ENCODE measurements at regions not wholly inside any gene's neighbourhood (a gene's known extent, or its start where the extent isn't known, plus 50 kb on each side); places are given as distances from the start of the nearest gene placed in this dataset.

DNA sequence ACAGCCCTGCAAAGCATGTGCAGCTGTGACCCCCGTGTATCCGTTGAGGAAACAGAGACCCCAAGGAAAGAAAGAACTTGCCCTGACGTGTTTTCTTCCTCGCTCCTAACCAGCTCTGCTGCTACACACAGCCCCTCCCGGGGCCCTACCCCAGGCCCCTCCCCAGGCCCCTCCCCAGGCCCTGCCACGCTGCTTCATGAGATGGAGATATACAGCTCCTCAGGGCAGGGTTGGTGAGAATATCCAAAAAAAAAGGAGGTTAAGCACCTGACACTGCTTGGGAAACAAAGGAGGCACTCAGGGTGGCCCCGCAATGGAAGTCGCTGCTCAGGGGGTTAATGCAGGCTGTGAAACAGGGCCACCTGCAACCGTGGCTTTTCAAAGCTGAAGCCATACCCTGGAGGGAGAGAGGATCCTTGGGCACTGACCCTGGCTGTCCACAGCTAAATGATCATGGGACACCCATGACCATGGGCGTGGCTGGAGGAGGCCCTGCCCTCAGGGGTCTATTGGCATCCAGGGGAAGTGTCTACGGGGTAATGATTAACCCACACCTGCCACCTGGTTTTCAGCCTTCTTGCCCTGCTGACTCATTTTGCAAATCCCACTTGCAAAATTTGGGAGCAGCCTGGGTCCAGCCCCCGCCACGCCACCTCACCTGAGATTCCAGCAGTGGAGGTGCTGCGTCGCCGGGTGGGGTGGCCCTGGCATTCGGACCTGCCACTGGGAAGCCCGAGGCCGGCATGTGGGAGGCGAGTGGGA is 112.1 kb upstream of the ANO1 start:
- H3K9ac ChIP-seq (ENCODE audit: low read depth, low read length), result no peak overlapping the region
- no peak overlapping the region for H3K4me2 ChIP-seq (ENCODE audit: low read length)
- no peaks in the 10 kb centered on the region for H3K9me3 ChIP-seq (replicated peaks; ENCODE audit: low read length)
- no peaks in the 10 kb centered on the region for H3K4me1 ChIP-seq (ENCODE audit: control insufficient read depth, insufficient read depth, low read length)
- H3K4me3 ChIP-seq (ENCODE audit: low read length), result no peak overlapping the region
- peaks cover 22% of the 10 kb centered on the region for H3K27me3 ChIP-seq (ENCODE audit: control insufficient read depth, insufficient read depth, low read length)
- H3K36me3 ChIP-seq (ENCODE audit: insufficient read depth, low read length), result no peaks in the 10 kb centered on the region

DNA sequence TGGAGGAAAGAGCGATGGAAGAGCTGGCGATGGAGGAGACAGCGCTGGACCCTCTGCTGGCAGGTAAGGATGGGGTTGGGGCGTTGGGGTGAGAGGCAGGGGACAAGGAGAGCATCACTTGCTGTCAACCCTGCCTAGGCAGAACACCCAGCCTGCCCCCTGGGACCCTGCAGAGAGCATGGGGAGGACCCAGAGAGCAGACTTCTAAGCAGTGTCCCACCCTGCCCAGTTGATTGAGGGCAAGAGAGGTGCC is 111.6 kb upstream of the ANO1 start:
- no peaks in the 10 kb centered on the region for H3K36me3 ChIP-seq (ENCODE audit: insufficient read depth, low read length)
- H3K27me3 ChIP-seq (ENCODE audit: control insufficient read depth, insufficient read depth, low read length), result peaks cover 22% of the 10 kb centered on the region
- no peak overlapping the region for H3K9ac ChIP-seq (ENCODE audit: low read depth, low read length)
- no peaks in the 10 kb centered on the region for H3K9me3 ChIP-seq (replicated peaks; ENCODE audit: low read length)
- H3K4me2 ChIP-seq (ENCODE audit: low read length), result no peak overlapping the region
- no peak overlapping the region for H3K4me3 ChIP-seq (ENCODE audit: low read length)
- no peaks in the 10 kb centered on the region for H3K4me1 ChIP-seq (ENCODE audit: control insufficient read depth, insufficient read depth, low read length)

GRCh38 chr11:69966910-69967483 is 111.1 kb upstream of the ANO1 start:
- Histone ChIP-seq H3K9me3 (replicated peaks; ENCODE audit: low read length) (no peaks in the 10 kb centered on the region), H3K9ac (ENCODE audit: low read depth, low read length) (no peak overlapping the region), H3K27me3 (ENCODE audit: control insufficient read depth, insufficient read depth, low read length) (peaks cover 22% of the 10 kb centered on the region), H3K4me3 (ENCODE audit: low read length) (no peak overlapping the region), H3K36me3 (ENCODE audit: insufficient read depth, low read length) (no peaks in the 10 kb centered on the region), H3K4me2 (ENCODE audit: low read length) (no peak overlapping the region), H3K4me1 (ENCODE audit: control insufficient read depth, insufficient read depth, low read length) (no peaks in the 10 kb centered on the region)

DNA sequence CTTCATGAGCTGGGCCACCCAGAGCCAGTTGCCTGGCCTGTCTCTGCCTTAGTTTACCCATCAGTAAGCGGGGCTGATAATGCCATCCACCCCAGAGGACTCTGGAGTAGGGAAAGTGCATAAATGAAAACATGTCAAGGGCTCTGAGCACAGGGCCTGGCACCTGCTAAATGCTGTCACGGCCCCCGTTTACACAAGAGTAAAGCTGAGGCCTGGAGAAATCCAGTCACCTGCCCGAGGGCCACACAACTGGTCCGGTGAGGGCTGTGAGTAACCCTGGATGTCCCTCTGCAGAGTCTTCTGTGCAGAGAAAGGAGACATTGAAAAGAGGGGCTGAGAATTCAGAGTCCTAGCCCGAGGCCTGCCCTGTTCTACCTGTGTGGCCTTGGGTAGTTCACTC is 110.6 kb upstream of the ANO1 start:
- H3K9me3 ChIP-seq (replicated peaks; ENCODE audit: low read length), result no peaks in the 10 kb centered on the region
- no peak overlapping the region for H3K9ac ChIP-seq (ENCODE audit: low read depth, low read length)
- no peak overlapping the region for H3K4me2 ChIP-seq (ENCODE audit: low read length)
- no peaks in the 10 kb centered on the region for H3K36me3 ChIP-seq (ENCODE audit: insufficient read depth, low read length)
- H3K4me3 ChIP-seq (ENCODE audit: low read length), result no peak overlapping the region
- H3K4me1 ChIP-seq (ENCODE audit: control insufficient read depth, insufficient read depth, low read length), result no peaks in the 10 kb centered on the region
- peaks cover 26% of the 10 kb centered on the region for H3K27me3 ChIP-seq (ENCODE audit: control insufficient read depth, insufficient read depth, low read length)

GRCh38 chr11:69968396-69969347 is 109.4 kb upstream of the ANO1 start:
- H3K36me3 ChIP-seq (ENCODE audit: insufficient read depth, low read length), result no peaks in the 10 kb centered on the region
- H3K9me3 ChIP-seq (replicated peaks; ENCODE audit: low read length), result no peaks in the 10 kb centered on the region
- H3K4me3 ChIP-seq (ENCODE audit: low read length), result no peak overlapping the region
- no peaks in the 10 kb centered on the region for H3K4me1 ChIP-seq (ENCODE audit: control insufficient read depth, insufficient read depth, low read length)
- H3K9ac ChIP-seq (ENCODE audit: low read depth, low read length), result no peak overlapping the region
- no peak overlapping the region for H3K4me2 ChIP-seq (ENCODE audit: low read length)
- peaks cover 28% of the 10 kb centered on the region for H3K27me3 ChIP-seq (ENCODE audit: control insufficient read depth, insufficient read depth, low read length)

DNA sequence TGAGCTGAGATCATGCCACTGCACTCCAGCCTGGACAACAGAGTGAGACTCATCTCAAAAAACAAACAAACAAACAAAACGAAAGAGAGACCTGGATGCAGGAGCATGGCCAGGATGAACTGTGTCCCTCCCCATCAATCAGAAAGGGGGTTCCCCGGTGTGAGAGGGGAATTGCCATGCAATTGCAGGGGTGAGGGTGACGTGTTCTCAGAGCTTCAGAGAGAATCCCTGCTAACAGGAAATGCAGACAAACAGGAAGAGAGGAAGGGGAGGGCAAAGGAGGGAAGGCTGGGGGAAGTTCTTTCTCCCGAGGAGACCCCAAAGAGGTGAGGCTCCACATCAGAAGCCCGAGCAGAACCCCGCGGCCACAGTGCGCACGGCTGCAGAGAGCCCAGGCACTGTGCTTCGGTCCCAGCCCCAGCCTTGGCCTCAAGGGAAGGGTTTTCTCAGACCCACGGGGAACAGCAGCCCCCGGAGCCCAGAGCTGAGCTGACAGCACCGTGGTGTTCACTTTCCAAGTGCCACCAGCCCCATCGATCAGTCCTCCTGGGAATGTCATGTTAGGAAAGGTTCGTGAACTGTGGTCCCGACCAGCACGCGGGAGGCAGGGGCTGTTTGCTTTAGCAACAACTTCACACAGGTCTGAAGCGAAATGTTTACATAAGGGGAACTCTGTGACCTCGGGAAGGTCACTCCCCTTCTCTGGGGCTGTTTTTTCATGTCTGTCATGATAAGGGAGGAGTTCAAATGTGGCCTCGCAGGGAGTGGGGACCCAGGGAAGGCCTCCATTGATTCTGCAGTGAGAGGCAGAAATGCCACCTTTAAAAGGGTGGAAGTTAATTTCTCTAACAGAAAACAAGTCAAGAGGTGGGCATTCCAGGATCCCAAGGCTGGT is 108.0 kb upstream of the ANO1 start:
- Histone ChIP-seq H3K27me3 (ENCODE audit: control insufficient read depth, insufficient read depth, low read length) (peaks cover 28% of the 10 kb centered on the region), H3K4me1 (ENCODE audit: control insufficient read depth, insufficient read depth, low read length) (no peaks in the 10 kb centered on the region), H3K36me3 (ENCODE audit: insufficient read depth, low read length) (no peaks in the 10 kb centered on the region), H3K9me3 (replicated peaks; ENCODE audit: low read length) (no peaks in the 10 kb centered on the region), H3K9ac (ENCODE audit: low read depth, low read length) (no peak overlapping the region), H3K4me2 (ENCODE audit: low read length) (no peak overlapping the region), H3K4me3 (ENCODE audit: low read length) (no peak overlapping the region)

DNA sequence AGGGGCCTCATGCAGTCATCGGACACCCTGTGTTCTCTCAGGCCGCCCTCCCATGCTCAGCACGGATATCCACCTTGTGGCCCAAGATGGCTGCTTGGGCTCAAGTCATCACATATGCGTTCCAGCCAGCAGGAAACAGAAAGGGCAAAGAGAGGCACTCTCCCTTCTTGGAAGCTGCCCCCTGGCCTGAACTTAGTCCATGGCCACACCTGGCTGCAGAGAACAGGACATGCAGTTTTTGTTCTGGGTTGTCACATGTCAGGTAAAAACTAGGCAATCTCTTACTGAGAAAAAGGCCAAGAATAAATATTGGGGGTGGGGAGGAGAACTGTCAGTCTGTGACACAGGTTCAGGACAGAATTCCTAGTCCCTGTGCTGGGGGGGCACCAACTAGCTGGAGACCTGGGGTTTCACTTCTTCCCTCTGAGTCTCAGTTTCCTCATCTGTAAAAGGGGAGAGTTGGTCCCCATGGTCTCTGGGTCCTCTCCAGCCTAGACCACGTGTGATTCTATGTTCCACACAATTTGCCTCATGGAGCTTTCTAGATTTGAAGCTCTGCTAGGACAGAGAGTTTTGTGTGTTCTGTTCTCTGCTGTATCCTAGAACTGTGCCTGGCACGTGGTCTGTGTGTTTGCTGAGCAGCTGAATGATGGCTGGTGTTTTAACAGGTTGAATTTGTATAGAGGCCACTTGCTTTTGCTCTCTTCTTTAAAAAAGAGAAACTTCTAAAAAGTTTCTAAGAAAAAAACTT is 107.2 kb upstream of the ANO1 start:
- H3K4me2 ChIP-seq (ENCODE audit: low read length), result no peak overlapping the region
- H3K4me1 ChIP-seq (ENCODE audit: control insufficient read depth, insufficient read depth, low read length), result no peaks in the 10 kb centered on the region

DNA sequence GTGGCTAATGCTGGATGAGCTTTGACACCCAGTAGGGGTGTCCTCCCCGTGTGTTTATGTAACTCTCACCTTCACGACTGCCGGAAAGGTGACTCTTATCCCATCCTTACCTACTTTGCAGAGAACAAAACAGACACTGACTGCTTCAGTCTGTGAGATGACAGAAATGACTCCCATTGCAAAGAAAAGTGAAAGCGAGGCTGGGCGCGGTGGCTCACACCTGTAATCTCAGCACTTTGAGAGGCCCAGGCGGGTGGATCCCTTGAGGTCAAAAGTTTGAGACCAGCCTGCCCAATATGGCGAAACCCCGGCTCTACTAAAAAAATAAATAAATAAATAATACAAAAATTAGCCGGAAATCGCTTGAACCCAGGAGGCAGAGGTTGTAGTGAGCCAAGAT is 106.4 kb upstream of the ANO1 start:
- no peaks in the 10 kb centered on the region for H3K9me3 ChIP-seq (replicated peaks; ENCODE audit: low read length)
- H3K27me3 ChIP-seq (ENCODE audit: control insufficient read depth, insufficient read depth, low read length), result peaks cover 28% of the 10 kb centered on the region
- no peak overlapping the region for H3K9ac ChIP-seq (ENCODE audit: low read depth, low read length)
- no peaks in the 10 kb centered on the region for H3K4me1 ChIP-seq (ENCODE audit: control insufficient read depth, insufficient read depth, low read length)
- no peak overlapping the region for H3K4me3 ChIP-seq (ENCODE audit: low read length)
- H3K36me3 ChIP-seq (ENCODE audit: insufficient read depth, low read length), result no peaks in the 10 kb centered on the region
- no peak overlapping the region for H3K4me2 ChIP-seq (ENCODE audit: low read length)

More for the DNA sequence above, 107.2 kb upstream of the ANO1 start:
- no peak overlapping the region for H3K9ac ChIP-seq (ENCODE audit: low read depth, low read length)
- H3K9me3 ChIP-seq (replicated peaks; ENCODE audit: low read length), result no peaks in the 10 kb centered on the region
- no peaks in the 10 kb centered on the region for H3K36me3 ChIP-seq (ENCODE audit: insufficient read depth, low read length)
- no peak overlapping the region for H3K4me3 ChIP-seq (ENCODE audit: low read length)
- peaks cover 28% of the 10 kb centered on the region for H3K27me3 ChIP-seq (ENCODE audit: control insufficient read depth, insufficient read depth, low read length)

DNA sequence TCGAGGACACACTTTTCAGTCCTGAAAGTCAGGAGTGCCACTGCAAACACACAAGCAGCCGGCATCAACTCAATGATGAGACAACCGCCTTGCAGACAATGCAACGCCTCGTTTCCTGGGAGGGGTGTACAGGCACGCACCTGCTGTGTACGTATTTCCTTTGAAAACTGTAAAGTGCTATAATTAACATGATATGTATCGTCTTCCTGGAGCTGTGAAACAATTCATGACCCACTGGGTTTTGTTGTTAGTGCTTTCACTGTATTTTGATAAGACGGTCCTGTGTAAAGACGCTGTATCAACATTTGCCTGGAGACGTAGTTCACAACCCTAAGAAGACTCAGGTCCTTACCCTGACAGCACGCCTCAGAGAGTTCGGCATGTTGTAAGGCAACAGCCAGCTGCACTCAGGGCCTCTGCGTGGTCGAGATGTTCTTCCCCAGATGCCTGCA is 105.7 kb upstream of the ANO1 start:
- peaks cover 30% of the 10 kb centered on the region for H3K27me3 ChIP-seq (ENCODE audit: control insufficient read depth, insufficient read depth, low read length)

DNA sequence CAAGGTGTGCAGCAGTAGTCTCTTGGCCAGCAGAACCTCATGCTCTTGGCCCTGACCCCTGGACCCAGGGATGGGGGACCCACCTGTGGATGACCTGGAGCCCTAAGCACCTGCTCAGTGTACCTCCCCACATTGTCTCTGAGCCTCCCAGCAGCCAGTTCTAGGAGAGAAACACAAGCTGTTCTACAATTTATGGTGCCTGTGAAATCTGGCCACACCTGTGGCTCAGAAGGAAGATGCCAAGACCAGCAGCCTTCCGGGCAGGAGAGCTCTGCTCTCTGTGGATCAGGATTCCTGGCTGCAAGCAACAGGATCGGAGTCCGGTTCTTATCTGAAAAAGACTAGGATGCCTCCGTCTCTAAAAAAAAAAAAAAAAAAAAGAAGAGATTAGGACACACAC is 103.6 kb upstream of the ANO1 start:
- Histone ChIP-seq H3K9me3 (replicated peaks; ENCODE audit: low read length) (no peaks in the 10 kb centered on the region), H3K9ac (ENCODE audit: low read depth, low read length) (no peak overlapping the region), H3K27me3 (ENCODE audit: control insufficient read depth, insufficient read depth, low read length) (peaks cover 37% of the 10 kb centered on the region), H3K36me3 (ENCODE audit: insufficient read depth, low read length) (no peaks in the 10 kb centered on the region), H3K4me3 (ENCODE audit: low read length) (no peak overlapping the region), H3K4me1 (ENCODE audit: control insufficient read depth, insufficient read depth, low read length) (no peaks in the 10 kb centered on the region), H3K4me2 (ENCODE audit: low read length) (no peak overlapping the region)

More for the DNA sequence above, 105.7 kb upstream of the ANO1 start:
- H3K4me3 ChIP-seq (ENCODE audit: low read length), result no peak overlapping the region
- no peaks in the 10 kb centered on the region for H3K4me1 ChIP-seq (ENCODE audit: control insufficient read depth, insufficient read depth, low read length)
- no peaks in the 10 kb centered on the region for H3K9me3 ChIP-seq (replicated peaks; ENCODE audit: low read length)
- no peaks in the 10 kb centered on the region for H3K36me3 ChIP-seq (ENCODE audit: insufficient read depth, low read length)
- no peak overlapping the region for H3K4me2 ChIP-seq (ENCODE audit: low read length)
- no peak overlapping the region for H3K9ac ChIP-seq (ENCODE audit: low read depth, low read length)

Measured in skeletal muscle satellite cell (primary cell).